Germinal center (tissue), 1 donor: ENCODE measurements at regions not wholly inside any gene's neighbourhood (a gene's known extent, or its start where the extent isn't known, plus 50 kb on each side); places are given as distances from the start of the nearest gene placed in this dataset.
"Not testable (repeated sequence)": the region's sequence is repeated elsewhere in the genome, so short reads cannot be mapped to it uniquely, and the experiment has no call there.

Source experiments
- DNase-seq: peaks from one replicate; pipeline ENCODE4 v3.0.0; 2012; ENCODE audit warnings: mixed read lengths, low spot score

- no peak for DNase-seq
Measured at GRCh38 chr4:53920116-53920515, 144.3 kb downstream of the CHIC2 start.

GRCh38 chr4:53919535-53919934 is 144.9 kb downstream of the CHIC2 start:
- DNase-seq = no peak

DNA sequence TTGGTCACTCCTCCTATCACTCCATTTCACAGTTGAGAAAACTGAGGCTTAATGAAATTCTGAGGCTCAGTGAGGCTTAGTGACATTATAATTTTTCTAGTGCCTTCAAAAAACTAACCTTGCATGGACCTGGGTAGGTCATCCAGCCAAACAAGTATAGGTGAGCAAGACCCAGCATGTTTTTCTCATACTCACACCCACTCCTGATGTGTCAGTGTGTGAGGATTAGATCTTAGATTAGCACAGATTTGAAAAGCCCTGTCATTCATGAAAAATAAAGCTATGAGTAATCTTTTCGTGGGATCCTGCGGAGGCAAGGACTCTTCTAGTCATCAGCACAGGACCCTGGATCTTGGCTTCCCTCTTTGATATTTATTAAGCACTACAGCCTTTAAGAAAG is 146.7 kb downstream of the CHIC2 start:
- no peak for DNase-seq

GRCh38 chr4:53916431-53916889 is 147.9 kb downstream of the CHIC2 start:
- no peak for DNase-seq

- no peak for DNase-seq
Measured at GRCh38 chr4:53914313-53915016, 149.9 kb downstream of the CHIC2 start.

DNA sequence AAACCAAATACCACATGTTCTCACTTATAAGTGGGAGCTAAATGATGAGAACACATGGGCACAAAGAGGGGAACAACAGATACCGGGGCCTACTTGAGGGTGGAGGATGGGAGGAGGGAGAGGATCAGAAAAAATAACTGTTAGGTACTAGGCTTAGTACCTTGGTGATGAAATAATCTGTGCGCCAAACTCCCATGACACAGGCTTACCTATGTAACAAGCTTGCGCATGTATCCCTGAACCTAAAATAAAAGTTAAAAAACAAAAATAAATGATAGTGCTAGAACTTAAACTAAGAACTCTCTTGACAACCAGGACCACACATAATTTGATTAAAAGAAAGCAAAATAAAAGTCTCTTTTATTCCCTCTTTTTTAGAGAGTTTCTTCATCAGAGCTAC is 150.6 kb downstream of the CHIC2 start:
- DNase-seq = no peak

DNA sequence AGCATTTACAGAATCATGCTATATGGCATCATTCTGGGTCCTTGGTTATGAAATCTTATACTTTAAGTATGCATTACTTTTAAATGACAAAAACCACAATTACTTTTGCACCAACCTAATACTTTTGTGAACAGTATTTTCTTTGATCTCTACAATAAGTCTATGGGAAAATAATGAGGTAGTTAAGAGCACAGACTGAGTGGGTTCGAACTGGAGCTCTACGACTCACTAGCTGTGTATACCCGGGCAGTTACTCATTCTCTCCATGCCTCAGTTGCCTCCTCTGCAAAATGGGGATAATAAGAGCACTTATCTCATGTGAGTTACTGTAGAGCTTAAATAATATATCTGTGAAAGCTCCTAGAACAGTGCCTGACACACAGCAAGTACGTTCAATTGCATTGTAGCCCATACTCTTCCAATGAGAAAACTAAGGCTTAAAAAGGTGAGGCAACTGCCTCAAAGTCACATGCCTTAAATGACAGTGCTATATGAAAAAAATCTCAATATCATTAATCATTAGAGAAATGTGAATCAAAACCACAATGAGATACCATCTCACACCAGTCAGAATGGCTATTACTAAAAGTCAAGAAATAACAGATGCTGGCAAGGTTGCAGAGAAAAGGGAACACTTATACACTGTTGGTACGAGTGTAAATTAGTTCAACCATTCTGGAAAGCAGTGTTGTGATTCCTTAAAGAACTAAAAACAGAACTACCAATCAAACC is 151.5 kb downstream of the CHIC2 start:
- DNase-seq = no peak

GRCh38 chr4:53908661-53909078 is 155.7 kb downstream of the CHIC2 start:
- peak; percentile 37 for DNase-seq

GRCh38 chr4:53907772-53908171 is 156.6 kb downstream of the CHIC2 start:
- no peak for DNase-seq

GRCh38 chr4:53906606-53907190 is 157.7 kb downstream of the CHIC2 start:
- DNase-seq = no peak

DNA sequence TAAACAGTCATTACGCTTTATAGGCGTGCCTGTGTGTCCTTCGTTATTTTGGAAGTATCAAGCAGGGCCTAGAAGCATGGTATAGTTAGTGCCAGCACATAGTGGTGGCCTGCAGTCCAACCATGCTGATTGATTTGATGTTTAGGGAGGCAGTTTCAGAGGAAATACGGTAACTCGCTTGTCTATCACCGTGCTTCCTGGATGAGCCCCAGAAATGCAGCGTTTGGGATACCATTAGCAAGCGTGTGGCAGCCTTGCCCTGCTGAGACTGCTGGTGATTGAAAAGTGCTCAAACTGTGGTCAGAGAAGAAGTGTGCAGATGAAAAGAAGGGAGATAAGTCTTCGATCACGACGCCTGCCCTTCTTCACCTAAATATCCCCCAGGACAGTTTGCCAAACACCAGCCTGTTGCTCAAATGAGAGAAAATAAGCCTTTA is 158.4 kb downstream of the CHIC2 start:
- no peak for DNase-seq

DNA sequence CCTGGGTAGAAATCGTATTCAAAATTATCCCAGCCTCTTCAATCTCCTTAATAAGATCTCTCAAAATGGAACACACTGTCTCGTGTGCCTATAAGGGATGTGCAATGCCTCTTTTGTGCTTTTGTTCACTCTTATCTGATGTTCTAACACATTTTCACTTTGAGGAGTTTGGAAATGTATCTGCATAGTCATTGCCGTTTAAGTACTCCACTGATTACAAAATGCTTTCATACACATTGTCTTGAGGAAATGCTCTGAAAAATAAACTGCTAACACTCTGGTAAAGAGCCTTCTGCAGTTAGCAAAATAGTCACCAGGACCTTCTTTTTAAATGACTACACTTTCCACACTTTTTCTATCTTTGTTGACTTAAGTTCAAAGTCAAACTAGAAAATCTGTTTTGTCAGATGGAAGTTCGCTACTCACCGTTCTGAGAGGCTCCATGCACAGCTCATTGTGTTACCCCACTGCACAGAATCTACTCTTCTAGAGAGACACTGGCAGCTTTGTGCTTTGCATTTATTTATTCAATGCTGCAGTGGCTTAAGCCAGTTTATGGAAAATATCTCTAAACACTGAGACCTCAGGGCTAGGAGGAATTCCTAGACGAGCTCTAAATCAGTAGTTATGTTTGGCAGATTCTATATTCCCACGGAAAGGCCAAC is 159.0 kb downstream of the CHIC2 start:
- no peak for DNase-seq

GRCh38 chr4:53902786-53903185 is 161.6 kb downstream of the CHIC2 start:
- DNase-seq = no peak

GRCh38 chr4:53900271-53900649 is 164.1 kb downstream of the CHIC2 start:
- no peak for DNase-seq

GRCh38 chr4:53899586-53900270 is 164.7 kb downstream of the CHIC2 start:
- DNase-seq = no peak

GRCh38 chr4:53895137-53895536 is 169.3 kb downstream of the CHIC2 start:
- DNase-seq = no peak

- no peak for DNase-seq
Measured at GRCh38 chr4:53890461-53890860, 173.9 kb downstream of the CHIC2 start.

GRCh38 chr4:53889326-53890055 is 174.9 kb downstream of the CHIC2 start:
- DNase-seq = no peak

DNA sequence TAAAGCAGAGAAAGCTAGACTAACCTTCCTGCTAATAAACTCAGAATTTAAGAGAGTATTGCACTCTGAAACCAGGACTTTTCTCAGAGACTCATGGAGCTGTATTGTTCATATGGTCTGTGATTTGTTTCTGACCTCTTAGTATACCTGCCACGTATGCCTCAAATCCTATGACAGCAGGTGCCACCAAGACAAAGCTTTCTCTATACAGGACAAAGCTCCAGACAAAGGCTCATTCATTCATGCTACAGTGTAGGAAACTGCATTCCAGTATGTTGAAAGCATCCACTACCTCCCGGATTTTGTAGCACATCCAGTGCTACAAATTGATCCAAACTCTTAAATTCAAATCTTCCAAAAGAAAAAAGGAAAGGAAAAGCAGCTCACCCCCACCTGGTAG is 178.3 kb downstream of the CHIC2 start:
- no peak for DNase-seq

- no peak for DNase-seq
Measured at GRCh38 chr4:53885668-53886067, 178.7 kb downstream of the CHIC2 start.

DNA sequence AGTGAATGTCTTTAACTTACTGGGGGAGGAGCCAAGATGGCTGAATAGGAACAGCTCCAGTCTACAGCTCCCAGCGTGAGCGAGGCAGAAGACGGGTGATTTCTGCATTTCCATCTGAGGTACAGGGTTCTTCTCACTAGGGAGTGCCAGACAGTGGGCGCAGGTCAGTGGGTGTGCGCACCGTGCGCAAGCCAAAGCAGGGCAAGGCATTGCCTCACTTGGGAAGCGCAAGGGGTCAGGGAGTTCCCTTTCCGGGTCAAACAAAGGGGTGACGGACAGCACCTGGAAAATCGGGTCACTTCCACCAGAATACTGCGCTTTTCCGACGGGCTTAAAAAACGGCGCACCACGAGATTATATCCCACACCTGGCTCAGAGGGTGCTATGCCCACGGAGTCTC is 187.3 kb downstream of the CHIC2 start:
- DNase-seq = not testable (repeated sequence)
